LNCaP clone FGC (cell line): ENCODE measurements at regions not wholly inside any gene's neighbourhood (a gene's known extent, or its start where the extent isn't known, plus 50 kb on each side); places are given as distances from the start of the nearest gene placed in this dataset.

ENCODE experiments used
- DNase-seq: peaks from one replicate; pipeline ENCODE4 v3.0.0-alpha.2; 2011; ENCODE audit warnings: low read depth
- H3K4me3 ChIP-seq: 2 replicates; pipeline ENCODE4 v1.5.1; 2011; ENCODE audit warnings: mild to moderate bottlenecking, low read depth, low read length, control low read depth
- CTCF ChIP-seq: IDR thresholded peaks from 2 replicates; pipeline ENCODE4 v1.5.1; 2012; ENCODE audit warnings: mild to moderate bottlenecking; ENCODE audit not compliant: control insufficient read depth, insufficient read depth; ENCODE audit errors: extremely low read depth

DNA sequence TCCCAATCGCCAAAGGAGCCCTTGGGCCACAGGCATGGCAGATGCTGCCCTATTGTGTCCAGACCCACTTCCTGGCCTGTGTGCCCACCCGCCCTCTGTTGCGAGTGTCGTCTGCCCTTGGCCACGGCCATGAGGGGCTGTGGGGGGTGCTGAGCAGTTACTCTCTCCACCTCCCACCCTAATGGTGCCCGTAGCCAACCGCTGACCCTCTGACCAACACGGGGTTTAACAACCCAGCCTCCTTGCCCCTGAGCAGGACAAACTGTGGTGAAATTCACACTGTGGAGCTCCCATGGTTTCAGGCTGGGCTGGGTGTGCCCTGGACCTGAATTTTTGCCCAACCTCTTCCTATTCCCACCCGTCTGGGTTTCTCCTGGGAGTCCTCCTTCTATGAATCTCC is 145.7 kb upstream of the HDAC4 start:
- no peak for DNase-seq
- no peak overlapping the region for H3K4me3 ChIP-seq
- TF ChIP-seq CTCF = no peak

DNA sequence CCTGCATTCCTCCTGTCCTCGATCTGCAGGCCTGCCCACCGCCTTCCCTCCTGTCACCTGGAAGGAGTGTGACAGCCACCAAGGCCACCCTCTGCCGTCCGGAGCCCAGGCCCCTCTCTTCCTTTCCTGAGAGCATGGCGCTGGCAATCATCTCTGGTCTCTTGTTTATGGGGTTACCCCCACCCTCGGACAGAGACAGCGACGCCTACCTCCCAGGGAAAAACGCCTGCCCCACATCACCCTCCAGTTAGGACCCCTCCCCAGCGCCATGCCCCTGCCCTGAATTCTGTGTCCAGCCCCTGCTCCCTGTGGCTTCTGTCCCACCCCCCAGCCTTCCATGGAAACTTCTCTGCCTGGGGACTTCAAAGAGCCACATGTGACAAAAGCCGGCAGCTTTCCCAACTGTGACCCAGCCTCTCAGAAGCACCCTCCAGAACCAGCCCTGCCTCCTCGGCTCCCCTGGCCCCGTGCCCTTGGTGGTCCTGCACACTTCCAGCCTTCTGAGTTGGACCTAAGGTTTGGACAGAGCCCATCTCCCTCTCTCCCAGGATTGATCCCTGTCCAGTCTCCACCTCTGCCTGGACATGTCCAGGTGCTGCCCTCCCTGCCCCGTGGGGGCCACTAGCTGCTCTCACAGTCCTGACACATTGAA is 145.0 kb upstream of the HDAC4 start:
- no peak overlapping the region for H3K4me3 ChIP-seq
- TF ChIP-seq CTCF = no peak
- DNase-seq = no peak

DNA sequence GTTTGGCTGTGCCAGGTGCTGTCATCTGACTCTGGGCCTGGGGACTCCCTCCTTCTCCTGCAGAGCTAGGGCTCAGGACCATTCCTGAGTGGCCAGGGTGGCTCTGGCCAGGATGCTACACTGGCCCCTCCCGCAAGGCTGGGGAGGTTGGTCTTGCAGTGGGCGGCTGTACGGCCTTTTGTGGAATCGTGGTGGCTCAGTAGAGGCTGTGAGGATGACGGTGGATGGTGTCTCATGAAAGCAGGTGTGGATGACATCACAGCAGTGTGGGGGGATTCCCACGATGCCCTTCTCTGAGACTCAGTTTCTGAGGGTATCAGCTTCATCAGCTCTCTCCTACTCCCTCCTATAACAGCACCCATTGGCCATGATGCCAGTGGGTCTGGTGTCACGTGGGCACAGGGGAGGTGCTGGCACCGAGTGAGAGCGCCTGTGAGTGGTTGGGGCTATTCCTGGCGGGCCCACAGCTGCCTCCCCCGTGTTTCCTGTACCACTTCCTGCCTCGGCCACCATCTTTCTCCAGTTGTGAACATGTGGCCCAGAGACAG is 144.2 kb upstream of the HDAC4 start:
- no peak for DNase-seq
- TF ChIP-seq CTCF = no peak
- H3K4me3 ChIP-seq = no peak overlapping the region

GRCh38 chr2:239544143-239544917 is 143.5 kb upstream of the HDAC4 start:
- DNase-seq = no peak
- no peak for TF ChIP-seq CTCF
- no peak overlapping the region for H3K4me3 ChIP-seq

- no peak overlapping the region for H3K4me3 ChIP-seq
- no peak for TF ChIP-seq CTCF
- no peak for DNase-seq
Measured at GRCh38 chr2:239543702-239544101, 142.9 kb upstream of the HDAC4 start.

- H3K4me3 ChIP-seq = no peak overlapping the region
- no peak for TF ChIP-seq CTCF
- DNase-seq = no peak
Measured at GRCh38 chr2:239540174-239540573, 139.4 kb upstream of the HDAC4 start.
